SK-N-SH (cell line): ENCODE measurements at regions not wholly inside any gene's neighbourhood (a gene's known extent, or its start where the extent isn't known, plus 50 kb on each side); places are given as distances from the start of the nearest gene placed in this dataset.

Source experiments
- CHD2 ChIP-seq: fragments of 150-350 bp; IDR thresholded peaks from 2 replicates; pipeline ENCODE4 v1.6.1; 2018; ENCODE audit warnings: low read length; ENCODE audit not compliant: partially characterized antibody
- CTCF ChIP-seq: fragments of 200-600 bp; sonication (generic); IDR thresholded peaks from 2 replicates; pipeline ENCODE4 v1.6.1; 2017; ENCODE audit warnings: antibody characterized with exemption, mild to moderate bottlenecking, moderate library complexity
- RAD21 ChIP-seq: IDR thresholded peaks from 2 replicates; pipeline ENCODE4 v1.6.1; 2012; ENCODE audit warnings: mild to moderate bottlenecking, low read length
- RFX5 ChIP-seq: IDR thresholded peaks from 2 replicates; pipeline ENCODE4 v1.6.1; 2012; ENCODE audit warnings: mild to moderate bottlenecking, improper control_type of control experiment, low read length
- YY1 ChIP-seq: IDR thresholded peaks from 2 replicates; pipeline ENCODE4 v1.4.0; 2012; ENCODE audit warnings: low read depth, mild to moderate bottlenecking

- TF ChIP-seq CTCF (peak; percentile 21; the same call in 1 of the 2 replicates), YY1 (no peak), RAD21 (no peak), CHD2 (no peak), RFX5 (no peak)
Measured at GRCh38 chr7:125383324-125383723, 453.7 kb upstream of the POT1 start.
